Stimulated activated CD4-positive, alpha-beta T cell treated with anti-CD3 and anti-CD28 coated beads, Interleukin-1b, Interleukin-23, amount 100 ng/mL, for 4 hours (primary cell): ENCODE measurements at regions not wholly inside any gene's neighbourhood (a gene's known extent, or its start where the extent isn't known, plus 50 kb on each side); places are given as distances from the start of the nearest gene placed in this dataset.
A peak's percentile ranks its signal among the peaks of the same experiment; 100 is the strongest.

ENCODE experiments used
- DNase-seq, 2 donors: peaks; one replicate each; pipeline ENCODE4 v3.0.0-alpha.2; 2020; ENCODE audit warnings: low read depth in 2 of 2

DNA sequence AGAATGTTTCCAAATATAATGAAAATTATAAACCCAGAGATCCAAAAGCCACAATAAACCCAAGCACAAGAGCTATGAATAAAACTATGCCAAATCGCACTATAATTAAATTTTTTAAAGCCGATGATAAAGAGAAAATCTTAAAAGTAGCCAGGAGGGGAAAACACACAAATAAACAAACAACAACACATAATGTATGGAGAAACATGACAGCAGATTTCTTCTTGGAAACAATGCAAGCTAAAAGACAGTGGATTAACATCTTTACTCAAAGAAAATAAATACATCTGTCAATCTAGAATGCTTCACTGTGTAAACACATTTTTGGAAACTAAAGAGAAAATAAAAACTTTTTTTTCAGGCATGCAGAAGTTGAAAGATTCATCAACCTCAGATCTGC lies 53.0 kb upstream of the SMOX start:
- no peak for DNase-seq

DNA sequence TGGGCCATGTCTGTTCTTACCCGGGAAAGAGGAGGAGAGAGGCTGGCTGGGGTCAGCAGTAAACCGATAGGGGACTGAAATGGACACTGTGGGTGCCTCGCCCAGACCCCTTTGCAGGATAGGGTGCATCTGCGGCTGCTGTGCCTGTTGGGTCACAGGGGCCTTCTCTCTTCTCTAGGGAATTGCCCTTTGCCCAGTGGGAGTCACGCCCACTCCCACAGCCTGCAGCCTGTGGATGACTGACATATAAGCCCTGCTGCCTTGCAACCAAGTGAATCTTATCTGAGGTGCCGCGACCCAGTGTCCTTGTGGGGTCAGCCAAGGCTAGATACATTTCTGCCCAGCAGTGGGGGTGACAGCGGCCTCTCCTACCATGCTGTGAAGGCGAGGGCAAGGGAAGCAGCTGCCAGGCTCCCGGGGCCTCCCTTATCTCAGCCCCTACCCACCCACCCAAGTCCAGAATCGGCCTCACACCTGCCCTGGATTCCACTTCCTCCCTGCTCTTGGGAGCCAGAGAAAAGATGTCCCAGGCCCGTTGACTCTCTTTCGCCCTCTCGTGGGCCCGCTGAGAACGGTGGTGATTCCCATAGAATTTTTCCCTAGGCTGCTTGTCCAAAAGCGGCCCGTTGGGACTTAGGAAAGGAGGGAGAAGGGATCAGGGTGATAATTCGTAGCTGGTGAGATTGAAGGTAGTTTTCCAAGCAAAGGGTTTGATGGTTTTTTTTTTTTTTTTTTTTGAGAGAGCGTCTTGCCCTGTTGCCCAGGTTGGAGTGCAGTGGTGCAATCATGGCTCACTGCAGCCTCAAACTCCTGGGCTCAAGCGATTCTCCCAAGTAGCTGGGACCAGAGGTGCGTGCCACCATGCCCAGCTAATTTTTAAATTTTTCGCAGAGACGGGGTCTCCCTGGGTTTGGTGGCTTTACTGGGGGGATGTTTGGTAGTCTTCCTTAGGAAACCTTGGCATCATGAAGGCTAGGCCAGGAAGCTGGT lies 56.8 kb upstream of the SMOX start:
- peak in 1 of 2 donors; percentile 31 for DNase-seq

DNA sequence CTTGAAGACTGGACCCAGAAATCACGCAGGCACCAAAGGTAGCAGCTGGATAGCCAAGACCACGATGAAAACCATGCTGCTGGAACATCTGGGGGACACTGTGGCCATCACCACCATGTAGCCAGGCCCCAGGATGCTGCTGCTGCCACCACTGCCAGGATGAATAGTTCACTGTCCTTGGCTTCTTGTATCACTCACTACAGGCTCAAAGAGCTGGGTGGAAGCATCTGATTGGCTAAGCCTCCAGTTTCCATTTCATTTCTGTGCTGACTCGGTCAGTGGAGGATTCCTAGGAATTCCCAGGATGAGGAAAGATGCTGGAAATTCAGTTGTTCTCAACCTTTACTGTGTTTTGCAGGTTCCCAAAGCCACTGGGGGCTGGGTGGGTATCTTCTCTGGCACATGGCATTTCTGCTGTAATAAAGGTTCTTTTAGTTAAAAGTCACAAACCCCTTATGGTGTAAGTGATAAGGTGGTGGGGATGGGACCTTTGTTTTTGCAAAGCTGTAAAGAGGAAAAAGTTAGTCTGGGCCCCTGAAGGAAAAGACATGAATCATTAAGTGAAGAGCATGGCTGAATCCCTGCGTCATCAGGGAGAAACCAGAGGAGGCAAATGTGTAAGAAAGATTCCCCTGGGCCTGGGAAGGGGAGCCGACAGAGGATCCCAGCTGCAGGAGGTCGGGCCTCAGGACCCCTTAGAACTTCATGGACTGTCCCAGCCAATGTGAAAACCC lies 57.7 kb upstream of the SMOX start:
- no peak for DNase-seq

DNA sequence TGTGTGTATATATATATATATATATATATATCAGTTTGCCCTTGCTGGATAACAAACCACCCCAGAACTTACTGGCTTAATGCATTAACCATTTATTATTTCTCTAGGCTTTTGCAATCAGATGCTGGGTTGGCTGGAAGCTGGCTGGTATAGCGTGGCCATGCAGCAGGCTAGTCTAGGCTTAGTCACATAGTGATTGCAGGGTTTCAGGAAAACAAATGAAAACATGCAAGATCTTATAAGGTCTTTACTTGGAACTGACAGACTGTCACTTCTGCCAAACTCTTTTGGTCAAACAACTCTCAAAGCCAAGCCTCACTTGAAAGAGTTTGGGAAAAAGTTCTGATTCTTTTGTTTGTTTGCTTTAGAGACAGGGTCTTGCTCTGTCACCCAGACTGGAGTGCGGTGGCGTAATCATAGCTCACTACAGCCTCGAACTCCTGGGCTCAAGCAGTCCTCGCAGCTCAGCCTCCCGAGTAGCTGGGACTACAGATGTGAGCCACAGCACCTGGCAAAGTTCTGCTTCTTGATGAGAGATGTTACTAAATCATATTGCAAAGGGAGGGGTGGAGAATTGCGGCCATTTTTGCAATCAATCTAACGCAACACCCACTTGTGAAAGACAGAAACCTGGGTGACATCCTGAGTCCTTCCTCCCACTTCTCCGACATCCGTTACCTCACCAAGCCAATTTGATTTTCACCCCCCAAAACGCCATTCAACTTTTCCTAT lies 58.7 kb upstream of the SMOX start:
- DNase-seq, result no peak

DNA sequence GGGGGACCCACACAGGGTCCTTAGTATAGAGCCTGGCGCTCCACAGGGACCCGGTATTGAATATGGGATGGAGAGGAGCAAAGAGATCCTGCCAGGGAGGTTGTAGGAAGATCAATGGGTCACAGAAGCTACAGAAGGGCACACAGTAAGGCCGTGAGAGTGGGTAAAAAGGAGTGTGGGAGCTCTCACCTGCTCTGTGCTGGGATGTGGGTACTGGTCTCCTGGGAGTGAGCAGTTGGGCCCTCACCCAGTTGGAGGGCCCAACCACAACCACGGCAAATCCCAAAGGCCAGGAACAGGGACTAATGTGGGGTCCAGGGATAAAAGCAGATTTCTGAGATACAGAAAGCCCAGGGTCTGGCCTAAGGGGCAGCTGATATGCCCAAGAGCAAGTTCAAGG lies 59.9 kb upstream of the SMOX start:
- DNase-seq, result no peak

GRCh38 chr20:4087923-4088322 lies 60.7 kb upstream of the SMOX start:
- DNase-seq, result no peak

DNA sequence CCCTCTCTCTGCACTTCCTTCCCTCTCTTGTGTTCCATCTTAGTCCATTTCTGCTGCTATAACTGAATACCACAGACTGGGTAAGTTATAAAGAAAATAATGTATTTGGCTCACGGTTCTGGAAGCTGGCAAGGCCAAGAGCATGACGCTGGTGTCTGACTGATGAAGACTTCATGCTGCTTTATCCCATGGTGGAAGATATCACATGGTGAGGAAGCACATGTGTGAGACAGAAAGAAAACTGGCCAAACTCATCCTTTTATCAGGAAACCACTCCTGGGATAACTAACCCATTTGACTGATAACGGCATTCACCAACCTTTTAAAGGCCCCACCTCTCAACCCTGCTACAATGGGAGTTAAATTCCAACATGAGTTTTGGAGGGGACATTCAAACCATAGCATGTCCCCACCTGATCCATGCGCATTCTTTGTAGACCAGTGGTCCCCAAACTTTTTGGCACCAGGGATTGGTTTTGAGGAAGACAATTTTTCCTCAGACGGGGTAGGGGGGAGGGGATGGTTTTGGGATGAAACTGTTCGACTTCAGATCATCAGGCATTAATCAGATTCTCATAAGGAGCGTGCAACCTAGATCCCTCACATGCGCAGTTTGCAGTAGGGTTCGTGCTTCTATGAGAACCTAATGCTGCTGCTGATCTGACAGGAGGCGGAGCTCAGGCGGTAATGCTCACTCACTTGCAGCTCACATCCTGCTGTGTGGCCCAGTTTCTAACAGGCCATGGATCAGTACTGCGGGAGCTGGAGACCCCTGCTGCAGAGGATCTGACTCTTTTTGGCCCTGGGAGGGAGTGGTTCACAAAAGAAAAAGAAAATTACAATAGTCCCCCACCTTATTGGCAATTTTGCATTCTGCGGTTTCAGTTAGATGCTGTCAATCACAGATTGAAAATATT lies 61.6 kb upstream of the SMOX start:
- no peak for DNase-seq

GRCh38 chr20:4084721-4085120 lies 63.9 kb upstream of the SMOX start:
- no peak for DNase-seq

DNA sequence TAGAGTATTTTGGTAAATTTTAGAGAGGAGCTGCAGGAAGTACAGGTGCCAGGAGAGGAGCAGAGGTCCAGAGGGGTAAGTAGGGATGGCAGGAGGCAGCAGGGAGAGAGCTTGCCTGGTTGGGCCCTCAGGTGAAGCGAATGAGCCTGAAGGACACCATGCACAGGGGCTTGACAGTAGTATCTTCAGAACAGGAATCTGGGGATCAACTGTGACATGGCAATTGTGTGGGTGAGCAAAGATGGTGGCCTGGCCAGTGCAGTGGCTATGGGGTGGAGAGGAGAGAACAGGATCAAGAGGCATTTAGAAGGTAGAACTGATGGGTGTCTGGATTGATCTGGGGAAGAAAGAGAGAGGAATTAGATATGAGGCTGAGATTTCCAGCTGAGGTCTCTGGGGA lies 64.5 kb upstream of the SMOX start:
- no peak for DNase-seq

DNA sequence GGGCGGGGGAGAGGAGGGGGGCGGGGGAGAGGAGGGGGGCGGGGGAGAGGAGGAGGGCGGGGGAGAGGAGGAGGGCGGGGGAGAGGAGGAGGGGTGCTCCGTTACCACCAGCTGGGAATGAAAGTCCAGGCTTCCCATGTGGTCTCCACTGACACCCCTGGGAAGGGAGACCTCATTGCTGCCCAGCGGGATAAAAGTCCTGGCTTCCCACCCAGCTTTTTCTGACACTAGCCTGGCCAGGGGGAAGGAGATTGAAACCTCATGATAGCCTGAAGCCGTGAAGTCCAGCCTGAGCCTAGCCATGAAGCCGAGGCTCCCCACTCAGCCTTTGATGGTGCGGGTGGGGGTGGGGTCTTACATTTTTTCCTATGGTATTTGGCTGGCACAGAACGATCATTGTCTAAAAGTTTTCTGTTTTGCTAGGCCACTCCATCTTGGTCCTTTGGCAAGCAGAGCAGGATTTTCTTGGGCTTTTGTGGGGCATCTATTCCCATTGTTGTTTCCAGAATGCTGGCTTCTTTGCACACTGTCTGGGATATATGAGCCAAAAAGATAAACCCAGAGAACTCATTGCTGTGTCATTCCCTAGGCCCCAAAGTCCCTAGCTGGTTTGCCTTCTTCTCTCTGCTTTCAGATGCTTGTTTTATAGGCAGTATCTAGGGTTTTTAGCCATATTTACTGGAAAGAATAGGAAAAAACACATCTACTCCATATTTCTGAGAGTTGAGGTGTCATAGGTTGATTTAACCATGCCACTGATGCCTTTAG lies 65.3 kb upstream of the SMOX start:
- DNase-seq, result no peak

GRCh38 chr20:4082406-4083097 lies 66.1 kb upstream of the SMOX start:
- DNase-seq, result peak in 1 of 2 donors; percentile 7

DNA sequence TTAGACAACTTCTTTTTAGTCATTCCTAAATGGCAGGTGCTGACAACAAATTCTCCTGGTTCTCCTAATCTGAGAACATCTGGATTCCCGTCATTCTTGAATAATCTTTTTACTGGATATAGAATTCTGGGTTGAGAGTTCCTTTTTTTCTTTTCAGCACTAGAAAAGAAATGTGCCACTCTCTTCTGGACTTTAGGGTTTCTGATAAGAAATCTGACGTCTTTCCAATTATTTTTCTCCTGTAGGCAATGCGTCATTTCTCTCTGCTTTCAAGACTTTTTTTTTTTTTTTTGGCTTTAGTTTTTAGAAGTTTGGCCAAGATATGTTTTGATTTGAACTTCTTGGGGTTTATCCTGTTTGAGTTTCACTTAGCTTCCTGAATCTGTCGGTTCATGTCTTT lies 66.1 kb upstream of the RNF24 start:
- DNase-seq, result no peak

- DNase-seq, result no peak
These were observed 61.3 kb upstream of the RNF24 start for GRCh38 chr20:4076671-4077070.

GRCh38 chr20:4076033-4076432 lies 60.7 kb upstream of the RNF24 start:
- no peak for DNase-seq

DNA sequence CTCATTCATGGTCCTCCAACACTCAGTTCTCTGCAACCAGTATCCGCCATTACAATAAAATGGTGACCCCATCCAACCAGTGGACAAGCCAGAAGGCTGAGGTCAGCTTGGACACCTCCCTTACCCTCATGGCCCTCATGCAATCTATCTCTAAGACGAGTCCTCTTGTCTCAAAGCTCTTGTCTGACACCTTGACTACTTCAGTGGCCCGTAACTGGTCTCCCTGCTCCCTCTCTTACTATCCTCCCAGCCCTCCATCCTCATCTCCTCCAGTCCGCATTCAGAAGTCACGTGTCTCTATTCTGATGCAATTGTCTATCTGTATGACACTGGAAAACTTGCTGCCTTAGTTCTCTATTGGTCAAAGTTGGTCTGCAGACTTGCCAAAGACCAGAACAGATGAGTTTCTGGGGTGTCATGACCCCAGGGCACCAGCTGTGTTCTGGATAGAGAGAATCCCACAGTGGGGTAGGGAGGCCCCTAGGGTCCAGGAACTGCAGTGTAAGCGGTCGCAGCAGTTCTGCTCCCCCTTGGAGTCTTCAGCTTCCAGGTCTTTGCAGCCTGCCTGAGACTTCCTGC lies 59.6 kb upstream of the RNF24 start:
- no peak for DNase-seq

DNA sequence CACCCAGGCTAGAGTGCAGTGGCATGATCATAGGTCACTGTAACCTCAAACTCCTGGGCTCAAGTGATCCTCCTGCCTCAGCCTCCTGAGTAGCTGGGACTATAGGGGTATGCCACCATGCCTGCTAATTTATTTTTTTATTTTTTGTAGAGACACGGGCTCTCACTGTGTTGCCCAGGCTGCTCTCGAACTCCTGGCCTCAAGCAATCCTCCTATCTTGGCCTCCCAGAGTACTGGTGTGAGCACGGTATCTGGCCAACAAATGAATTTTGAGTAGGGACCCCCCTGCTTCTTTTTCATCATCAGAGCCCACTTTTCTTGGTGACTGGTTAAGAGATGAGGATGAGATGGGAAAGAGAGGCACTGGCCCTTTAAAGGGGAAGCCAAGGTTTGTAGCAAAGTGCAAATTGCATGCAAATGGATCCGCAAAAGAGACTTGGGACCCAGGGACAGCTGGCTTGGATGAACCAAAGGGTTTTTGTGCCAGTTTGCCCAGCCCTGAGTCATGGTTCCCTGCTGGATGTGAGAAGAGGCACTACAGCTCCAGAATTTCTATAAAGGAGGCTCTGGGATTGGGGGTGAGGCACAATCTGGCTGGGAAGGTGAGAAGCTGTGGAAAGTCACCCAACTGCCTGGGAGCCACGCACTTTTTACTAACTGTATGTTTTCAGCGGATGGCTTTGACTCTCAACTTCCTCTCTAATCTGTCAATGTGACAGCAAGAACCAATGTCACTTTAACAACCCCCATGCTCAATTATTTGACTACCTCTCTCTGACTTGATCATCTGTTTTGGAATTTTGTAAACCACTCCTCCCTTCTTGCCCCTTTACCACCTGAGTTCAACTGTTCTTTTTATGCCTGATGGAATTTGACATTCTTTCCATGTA lies 58.7 kb upstream of the RNF24 start:
- no peak for DNase-seq

- no peak for DNase-seq
These were observed 55.9 kb upstream of the RNF24 start for GRCh38 chr20:4071178-4071693.
